Sigmoid colon (tissue), 6 donors: ENCODE measurements at regions not wholly inside any gene's neighbourhood (a gene's known extent, or its start where the extent isn't known, plus 50 kb on each side); places are given as distances from the start of the nearest gene placed in this dataset.

ENCODE experiments used
- DNase-seq: peaks from one replicate; pipeline ENCODE4 v3.0.0-alpha.2; 2019
- H3K27ac ChIP-seq, 4 donors: fragments of 200-600 bp; sonication (generic); one replicate each; pipeline ENCODE4 v1.5.1; 2016 to 2019; ENCODE audit warnings: mild to moderate bottlenecking in 1 of 4
- H3K27me3 ChIP-seq, 3 donors: fragments of 200-600 bp; sonication (generic); one replicate each; pipeline ENCODE4 v1.5.1; 2019; ENCODE audit warnings: mild to moderate bottlenecking in 1 of 3
- H3K36me3 ChIP-seq, 4 donors: fragments of 200-600 bp; sonication (generic); one replicate each; pipeline ENCODE4 v1.5.1; 2016 to 2019
- H3K4me1 ChIP-seq, 4 donors: fragments of 200-600 bp; sonication (generic); one replicate each; pipeline ENCODE4 v1.5.1; 2017 to 2019
- H3K4me3 ChIP-seq, 4 donors: fragments of 200-600 bp; sonication (generic); one replicate each; pipeline ENCODE4 v1.5.1; 2017 to 2019; ENCODE audit warnings: mild to moderate bottlenecking in 2 of 4, moderate library complexity in 1 of 4
- H3K9me3 ChIP-seq, 4 donors: fragments of 200-600 bp in 3 of 4; sonication (generic) in 3 of 4; one replicate each; pipeline versions ENCODE4 v1.5.1 to v1.6.1; 2013 to 2019
- CTCF ChIP-seq, 4 experiments: fragments of 450-650 bp in 3 of 4; fragments of 200-600 bp in 1 of 4; IDR thresholded peaks; one replicate each; pipeline ENCODE4 v1.5.1; 2016 to 2019; ENCODE audit warnings: antibody characterized with exemption in 4 of 4, mild to moderate bottlenecking in 3 of 4, moderate library complexity in 2 of 4
- EP300 ChIP-seq, 4 donors: sonication (generic); formaldehyde crosslinking; IDR thresholded peaks; one replicate each; pipeline ENCODE4 v1.6.1; 2017; ENCODE audit warnings: antibody characterized with exemption in 4 of 4
- POLR2A ChIP-seq, 2 donors: fragments of 450-650 bp; IDR thresholded peaks; one replicate each; pipeline ENCODE4 v1.6.1; 2016; ENCODE audit warnings: antibody characterized with exemption in 2 of 2, mild to moderate bottlenecking in 2 of 2, moderate library complexity in 2 of 2
- POLR2AphosphoS5 ChIP-seq, 4 donors: sonication (generic); formaldehyde crosslinking; IDR thresholded peaks; one replicate each; pipeline ENCODE4 v1.6.1; 2017; ENCODE audit warnings: antibody characterized with exemption in 4 of 4
- WGBS, 2 donors: extraction: QIAGEN DNeasy Blood & Tissue Kit; methylation state at CpG; one replicate each; pipeline ENCODE4 v1.1.7; 2013; 5-methylcytosine and 5-hydroxymethylcytosine counted together
- intact Hi-C: fragments of 100-400 bp; cut with DNase I; formaldehyde crosslinking; loops from one replicate; pipeline ENCODE4 v1.15.1; 2023
- donor health status: healthy with polysubstance abuse.
- donor health status: healthy.

GRCh38 chr1:106926803-106927582, 129.5 kb upstream of the PRMT6 start:
- H3K9me3 ChIP-seq, result no peaks in the 10 kb centered on the region
- H3K4me1 ChIP-seq, result no peaks in the 10 kb centered on the region
- H3K27me3 ChIP-seq, result no peaks in the 10 kb centered on the region
- H3K4me3 ChIP-seq, result no peak overlapping the region
- no peak for TF ChIP-seq POLR2A (IDR thresholded peaks at IDR 0.05)
- no peak for TF ChIP-seq EP300 (IDR thresholded peaks at IDR 0.05)
- TF ChIP-seq CTCF (IDR thresholded peaks at IDR 0.05), result no peak
- no peak for TF ChIP-seq POLR2AphosphoS5 (IDR thresholded peaks at IDR 0.05)
- H3K36me3 ChIP-seq, result no peaks in the 10 kb centered on the region
- H3K27ac ChIP-seq, result no peak overlapping the region
- intact Hi-C loops, result no loop called here
- WGBS, 2 donors, result 83 to 86% methylated on average over 5 of the region's 5 CpGs
- no peak for DNase-seq

- WGBS, 2 donors, result 68 to 89% methylated on average over 3 of the region's 3 CpGs
- no peaks in the 10 kb centered on the region for H3K4me1 ChIP-seq
- no peaks in the 10 kb centered on the region for H3K9me3 ChIP-seq
- DNase-seq, result no peak
- TF ChIP-seq EP300 (IDR thresholded peaks at IDR 0.05) (no peak), POLR2AphosphoS5 (IDR thresholded peaks at IDR 0.05) (no peak), POLR2A (IDR thresholded peaks at IDR 0.05) (no peak), CTCF (IDR thresholded peaks at IDR 0.05) (no peak)
- H3K36me3 ChIP-seq, result no peaks in the 10 kb centered on the region
- H3K4me3 ChIP-seq, result no peak overlapping the region
- no peak overlapping the region for H3K27ac ChIP-seq
- H3K27me3 ChIP-seq, result no peaks in the 10 kb centered on the region
- intact Hi-C loops, result no loop called here
Measured at GRCh38 chr1:106937104-106937503, 119.4 kb upstream of the PRMT6 start.

GRCh38 chr1:106944721-106945120, 111.8 kb upstream of the PRMT6 start:
- Histone ChIP-seq H3K4me3 (no peak overlapping the region), H3K9me3 (no peaks in the 10 kb centered on the region), H3K4me1 (no peaks in the 10 kb centered on the region), H3K27me3 (no peaks in the 10 kb centered on the region), H3K27ac (no peak overlapping the region), H3K36me3 (no peaks in the 10 kb centered on the region)
- intact Hi-C loops, result no loop called here
- 77 to 83% methylated on average over 2 of the region's 2 CpGs for WGBS, 2 donors
- no peak for DNase-seq
- TF ChIP-seq POLR2AphosphoS5 (IDR thresholded peaks at IDR 0.05), result no peak
- TF ChIP-seq EP300 (IDR thresholded peaks at IDR 0.05), result no peak
- no peak for TF ChIP-seq CTCF (IDR thresholded peaks at IDR 0.05)
- TF ChIP-seq POLR2A (IDR thresholded peaks at IDR 0.05), result no peak

GRCh38 chr1:106952776-106953175, 103.7 kb upstream of the PRMT6 start:
- no peak for DNase-seq
- Histone ChIP-seq H3K4me3 (no peak overlapping the region), H3K27me3 (no peaks in the 10 kb centered on the region), H3K9me3 (no peaks in the 10 kb centered on the region), H3K4me1 (peaks cover 0 to 4% (median 0%) of the 10 kb centered on the region in 4 donors), H3K27ac (no peak overlapping the region), H3K36me3 (no peaks in the 10 kb centered on the region)
- intact Hi-C loops, result no loop called here
- TF ChIP-seq CTCF (IDR thresholded peaks at IDR 0.05), result no peak
- TF ChIP-seq POLR2AphosphoS5 (IDR thresholded peaks at IDR 0.05), result no peak
- no peak for TF ChIP-seq EP300 (IDR thresholded peaks at IDR 0.05)
- no peak for TF ChIP-seq POLR2A (IDR thresholded peaks at IDR 0.05)
- 83 to 93% methylated on average over 1 of the region's 1 CpG for WGBS, 2 donors
